K562 (cell line): ENCODE measurements at regions not wholly inside any gene's neighbourhood (a gene's known extent, or its start where the extent isn't known, plus 50 kb on each side); places are given as distances from the start of the nearest gene placed in this dataset.

Experiments used
- ATAC-seq: fragments of 200-7000 bp; cut with Tn5 transposase; 3 replicates; pipeline ENCODE4 v1.9.1; 2020; ENCODE audit warnings: moderate library complexity
- BruUV-seq: library from RNA; stranded (reverse); fragments of 400-500 nt; replicated peaks from 2 replicates; lab custom pipeline; 2021; lab: Mats Ljungman, UMichigan
- CTCF ChIA-PET: fragments of 300-600 bp; formaldehyde crosslinking; extraction: SDS; loops from one replicate; lab custom pipeline; 2021; ENCODE audit warnings: low intra/inter-chr PET ratio; lab: Yijun Ruan, JAX
- POLR2A ChIA-PET: fragments of 300-600, 350-650 bp; sonication (Branson Sonifier 250); formaldehyde crosslinking; extraction: SDS; loops from one replicate; lab custom pipeline; 2021; ENCODE audit warnings: antibody characterized with exemption, inconsistent platforms; lab: Yijun Ruan, JAX
- DNase-seq, 4 experiments: peaks; one replicate each; pipeline versions ENCODE4 v3.0.0 to v3.0.0-alpha.2; 2011 to 2018; ENCODE audit warnings: low spot score in 3 of 4, mixed read lengths in 3 of 4; ENCODE audit errors: extremely low read depth in 1 of 4
- FAIRE-seq: peaks from 2 replicates; lab custom pipeline; 2011; peaks lifted over from hg19 to GRCh38; lab: Jason Lieb, UNC
- H2AFZ ChIP-seq: 2 replicates; pipeline ENCODE4 v1.6.0; 2011; ENCODE audit warnings: low read depth, low read length, control low read depth, inconsistent platforms
- H3K27ac ChIP-seq: fragments of 200-600 bp; 3 replicates; pipeline ENCODE4 v1.8.0; 2011; ENCODE audit warnings: low read depth, mild to moderate bottlenecking, control low read depth, inconsistent platforms, low read length, moderate library complexity, mixed read lengths; ENCODE audit errors: extremely low read depth
- H3K27me3 ChIP-seq, 2 experiments: fragments of 300-600 bp in 1 of 2; 2 replicates in 1 of 2; 3 replicates in 1 of 2; pipeline versions ENCODE4 v1.6.0 to v1.8.0; 2011; ENCODE audit warnings: inconsistent platforms in 2 of 2, low read length in 2 of 2, mild to moderate bottlenecking in 1 of 2, mixed read lengths in 1 of 2, moderate library complexity in 1 of 2; ENCODE audit not compliant: control insufficient read depth in 2 of 2, insufficient read depth in 2 of 2
- H3K36me3 ChIP-seq: fragments of 300-600 bp; 3 replicates; pipeline ENCODE4 v1.8.0; 2011; ENCODE audit warnings: mild to moderate bottlenecking, low read length, inconsistent platforms; ENCODE audit not compliant: control insufficient read depth, insufficient read depth
- H3K4me1 ChIP-seq, 2 experiments: fragments of 200-600 bp in 1 of 2; replicated peaks in 1 of 2; 2 replicates in 1 of 2; 3 replicates in 1 of 2; pipeline versions ENCODE4 v1.5.1 to v1.8.0; 2011; ENCODE audit warnings: inconsistent platforms in 2 of 2, low read length in 2 of 2, mild to moderate bottlenecking in 1 of 2, mixed read lengths in 1 of 2, moderate library complexity in 1 of 2; ENCODE audit not compliant: control insufficient read depth in 2 of 2, insufficient read depth in 2 of 2
- H3K4me2 ChIP-seq: 2 replicates; pipeline ENCODE4 v1.6.1; 2011; ENCODE audit warnings: low read length, control low read depth, inconsistent platforms, mixed read lengths; ENCODE audit not compliant: insufficient read depth
- H3K4me3 ChIP-seq: fragments of 200-600 bp; sonication (generic), shearing (Covaris generic); 2 replicates; pipeline ENCODE4 v1.5.1; 2016; ENCODE audit warnings: control low read depth, inconsistent platforms
- H3K79me2 ChIP-seq: fragments of 200-600 bp; 3 replicates; pipeline ENCODE4 v1.8.0; 2011; ENCODE audit warnings: low read length, inconsistent platforms; ENCODE audit not compliant: control insufficient read depth, insufficient read depth
- H3K9ac ChIP-seq, 2 experiments: 2 replicates each; pipeline versions ENCODE4 v1.6.0 to v1.6.1; 2011; ENCODE audit warnings: low read depth in 2 of 2, low read length in 2 of 2, control low read depth in 1 of 2, inconsistent platforms in 1 of 2, mild to moderate bottlenecking in 1 of 2, mixed read lengths in 1 of 2; ENCODE audit not compliant: insufficient read depth in 1 of 2
- H3K9me1 ChIP-seq: one replicate; pipeline ENCODE4 v1.6.0; 2011; ENCODE audit warnings: inconsistent platforms, mild to moderate bottlenecking, low read length, moderate library complexity; ENCODE audit not compliant: control insufficient read depth, insufficient read depth
- H3K9me3 ChIP-seq: replicated peaks from 2 replicates; pipeline ENCODE4 v1.5.1; 2011; ENCODE audit warnings: low read depth, low read length, inconsistent platforms; ENCODE audit not compliant: control insufficient read depth, insufficient read depth
- H4K20me1 ChIP-seq: replicated peaks from 2 replicates; pipeline ENCODE4 v1.6.1; 2011; ENCODE audit warnings: low read length, inconsistent platforms, mixed read lengths; ENCODE audit not compliant: control insufficient read depth, insufficient read depth
- CREM ChIP-seq: IDR thresholded peaks from 2 replicates; pipeline ENCODE4 v1.6.1; 2014; ENCODE audit warnings: antibody characterized with exemption, low read depth
- FOXP1 ChIP-seq: sonication (generic); formaldehyde crosslinking; IDR thresholded peaks from 2 replicates; pipeline ENCODE4 v1.8.0; 2022; ENCODE audit warnings: mild to moderate bottlenecking, missing genetic modification reagents
- GATAD2A ChIP-seq: fragments of 450-650 bp; IDR thresholded peaks from 2 replicates; pipeline ENCODE4 v1.6.1; 2017
- HSF4 ChIP-seq: fragments of 250-450 bp; sonication (Bioruptor Pico); IDR thresholded peaks from 2 replicates; pipeline ENCODE4 v2.1.2; 2022; ENCODE audit warnings: mild to moderate bottlenecking, moderate library complexity, borderline replicate concordance
- IRF2 ChIP-seq: sonication (generic); formaldehyde crosslinking; IDR thresholded peaks from 2 replicates; pipeline ENCODE4 v1.8.1; 2022; ENCODE audit warnings: mild to moderate bottlenecking, missing genetic modification reagents
- MLLT1 ChIP-seq, 2 experiments: fragments of 450-650 bp; IDR thresholded peaks; 2 replicates each; pipeline ENCODE4 v1.6.1; 2016
- ZC3H11A ChIP-seq: IDR thresholded peaks from 2 replicates; pipeline ENCODE4 v1.6.1; 2012; ENCODE audit warnings: low read depth, low read length, improper control_type of control experiment
- ZNF354B ChIP-seq: fragments of 250-450 bp; sonication (Bioruptor Pico); IDR thresholded peaks from 2 replicates; pipeline ENCODE4 v1.4.0; 2020
- WGBS: fragments of 100-300 bp; shearing (Covaris generic); methylation state at CpG from one replicate; pipeline ENCODE4 v1.1.6; 2016; ENCODE audit warnings: low coverage, mixed read lengths; ENCODE audit not compliant: insufficient coverage; ENCODE audit errors: missing lambda C conversion rate; 5-methylcytosine and 5-hydroxymethylcytosine counted together
- in situ Hi-C: fragments of 300-500 bp; cut with MboI; formaldehyde crosslinking; loops from 4 replicates; pipeline ENCODE4 v1.15.0; 2018; ENCODE audit warnings: inconsistent platforms, mixed read lengths
- intact Hi-C: fragments of 100-400 bp; cut with micrococcal nuclease; formaldehyde crosslinking; loops from 2 replicates; pipeline ENCODE4 v1.14.2; 2022

GRCh38 chr5:57318251-57318650 is 144.4 kb downstream of the GPBP1 start:
- DNase-seq, result no peak
- intact Hi-C loops, result no loop called here
- no TSS peak for BruUV-seq
- no peak for ATAC-seq
- H3K4me2 ChIP-seq, result no peak overlapping the region
- no peak overlapping the region for H3K27ac ChIP-seq
- FAIRE-seq, result peak; percentile 62
- H3K36me3 ChIP-seq, result no peaks in the 10 kb centered on the region
- H3K9ac ChIP-seq, result no peak overlapping the region
- in situ Hi-C loops, result loop anchor here (25.0 kb wide), 1 partner anchor 1544 kb away; no protein-coding TSS in a partner anchor
- no peaks in the 10 kb centered on the region for H3K9me1 ChIP-seq
- TF ChIP-seq ZNF354B (CRISPR knock-in tag) (no peak), IRF2 (CRISPR knock-in tag) (no peak), CREM (no peak), ZC3H11A (no peak)
- ChIA-PET CTCF (no interaction called here), POLR2A (interaction anchor here (0.6 kb wide), 1 partner anchor 340 kb away, joined by 3 read pairs; no protein-coding TSS in a partner anchor)
- no peaks in the 10 kb centered on the region for H4K20me1 ChIP-seq
- no peak overlapping the region for H2AFZ ChIP-seq
- H3K9me3 ChIP-seq, result no peaks in the 10 kb centered on the region
- peaks cover 11 to 24% of the 10 kb centered on the region in 2 experiments; a peak in 4 of 5 replicates for H3K27me3 ChIP-seq
- no peaks in the 10 kb centered on the region for H3K79me2 ChIP-seq
- no peak overlapping the region for H3K4me3 ChIP-seq
- no peaks in the 10 kb centered on the region for H3K4me1 ChIP-seq
- 2% methylated on average over 5 of the region's 5 CpGs for WGBS

GRCh38 chr5:57317341-57317740 is 143.5 kb downstream of the GPBP1 start:
- no peaks in the 10 kb centered on the region for H4K20me1 ChIP-seq
- DNase-seq, result no peak
- BruUV-seq, result no TSS peak
- WGBS, result 2% methylated on average over 5 of the region's 5 CpGs
- no peaks in the 10 kb centered on the region for H3K9me3 ChIP-seq
- ATAC-seq, result no peak
- no peak overlapping the region for H3K4me3 ChIP-seq
- H3K79me2 ChIP-seq, result no peaks in the 10 kb centered on the region
- H3K4me1 ChIP-seq, result no peaks in the 10 kb centered on the region
- POLR2A ChIA-PET, result interaction anchor here (0.8 kb wide), 1 partner anchor 12 kb away, joined by 3 read pairs; no protein-coding TSS in a partner anchor
- peaks cover 11 to 24% of the 10 kb centered on the region in 2 experiments; a peak in 4 of 5 replicates for H3K27me3 ChIP-seq
- in situ Hi-C loops (loop anchor here (25.0 kb wide), 1 partner anchor 1545 kb away; no protein-coding TSS in a partner anchor), intact Hi-C loops (no loop called here)
- FAIRE-seq, result no peak
- no peak overlapping the region for H2AFZ ChIP-seq
- H3K4me2 ChIP-seq, result no peak overlapping the region
- no peaks in the 10 kb centered on the region for H3K9me1 ChIP-seq
- no peak overlapping the region for H3K27ac ChIP-seq
- TF ChIP-seq HSF4 (CRISPR knock-in tag), result no peak
- no peak for TF ChIP-seq FOXP1 (CRISPR knock-in tag)
- TF ChIP-seq MLLT1 (IDR thresholded peaks at IDR 0.05), result no peak
- no peak for TF ChIP-seq GATAD2A
- TF ChIP-seq, all 486 proteins: peak for 0
- H3K9ac ChIP-seq, result no peak overlapping the region
- CTCF ChIA-PET, result no interaction called here
- no peaks in the 10 kb centered on the region for H3K36me3 ChIP-seq
